ENCODE measurements at regions not wholly inside any gene's neighbourhood (a gene's known extent, or its start where the extent isn't known, plus 50 kb on each side); places are given as distances from the start of the nearest gene placed in this dataset.

- no peak for DNase-seq (ENCODE audit: low spot score)
Observed at GRCh38 chr1:73644198-73644597, 553.8 kb downstream of the LRRIQ3 start.

GRCh38 chr1:73639494-73639893 lies 558.5 kb downstream of the LRRIQ3 start:
- no peak for DNase-seq (ENCODE audit: low spot score)

- DNase-seq (ENCODE audit: low spot score) = no peak
Observed at GRCh38 chr1:73637264-73637663, 560.7 kb downstream of the LRRIQ3 start.

GRCh38 chr1:73635021-73635420 lies 563.0 kb downstream of the LRRIQ3 start:
- no peak for DNase-seq (ENCODE audit: low spot score)

- no peak for DNase-seq (ENCODE audit: low spot score)
Observed at GRCh38 chr1:73627723-73628122, 570.3 kb downstream of the LRRIQ3 start.

- no peak for DNase-seq (ENCODE audit: low spot score)
Observed at GRCh38 chr1:73626326-73626725, 571.6 kb downstream of the LRRIQ3 start.

- DNase-seq (ENCODE audit: low spot score) = no peak
Observed at GRCh38 chr1:73623946-73624345, 574.0 kb downstream of the LRRIQ3 start.

GRCh38 chr1:73617145-73617544 lies 580.8 kb downstream of the LRRIQ3 start:
- DNase-seq (ENCODE audit: low spot score) = no peak

- no peak for DNase-seq (ENCODE audit: low spot score)
Observed at GRCh38 chr1:73611681-73612080, 586.3 kb downstream of the LRRIQ3 start.

- no peak for DNase-seq (ENCODE audit: low spot score)
Observed at GRCh38 chr1:73604739-73605138, 593.2 kb downstream of the LRRIQ3 start.

GRCh38 chr1:73604211-73604610 lies 593.8 kb downstream of the LRRIQ3 start:
- no peak for DNase-seq (ENCODE audit: low spot score)

GRCh38 chr1:73593804-73594203 lies 604.2 kb downstream of the LRRIQ3 start:
- DNase-seq (ENCODE audit: low spot score) = no peak

- no peak for DNase-seq (ENCODE audit: low spot score)
Observed at GRCh38 chr1:73593364-73593763, 604.6 kb downstream of the LRRIQ3 start.

GRCh38 chr1:73587080-73587479 lies 610.9 kb downstream of the LRRIQ3 start:
- no peak for DNase-seq (ENCODE audit: low spot score)

- DNase-seq (ENCODE audit: low spot score) = no peak
Observed at GRCh38 chr1:73577206-73577605, 620.8 kb downstream of the LRRIQ3 start.

- no peak for DNase-seq (ENCODE audit: low spot score)
Observed at GRCh38 chr1:73576083-73576482, 621.9 kb downstream of the LRRIQ3 start.

GRCh38 chr1:73564294-73564693 lies 633.7 kb downstream of the LRRIQ3 start:
- DNase-seq (ENCODE audit: low spot score) = no peak

GRCh38 chr1:73556270-73556669 lies 641.7 kb downstream of the LRRIQ3 start:
- DNase-seq (ENCODE audit: low spot score) = no peak

GRCh38 chr1:73537400-73537799 lies 660.6 kb downstream of the LRRIQ3 start:
- no peak for DNase-seq (ENCODE audit: low spot score)

GRCh38 chr1:73517603-73518191 lies 680.3 kb downstream of the LRRIQ3 start:
- no peak for DNase-seq (ENCODE audit: low spot score)

- no peak for DNase-seq (ENCODE audit: low spot score)
Observed at GRCh38 chr1:73516451-73516850, 681.5 kb downstream of the LRRIQ3 start.

GRCh38 chr1:73511038-73511437 lies 686.9 kb downstream of the LRRIQ3 start:
- no peak for DNase-seq (ENCODE audit: low spot score)

GRCh38 chr1:73500154-73500553 lies 697.8 kb downstream of the LRRIQ3 start:
- DNase-seq (ENCODE audit: low spot score) = no peak

GRCh38 chr1:73499671-73500070 lies 698.3 kb downstream of the LRRIQ3 start:
- DNase-seq (ENCODE audit: low spot score) = no peak

- DNase-seq (ENCODE audit: low spot score) = no peak
Observed at GRCh38 chr1:73491621-73492020, 706.4 kb downstream of the LRRIQ3 start.
